Testis (tissue), 2 donors: ENCODE measurements at regions not wholly inside any gene's neighbourhood (a gene's known extent, or its start where the extent isn't known, plus 50 kb on each side); places are given as distances from the start of the nearest gene placed in this dataset.

ENCODE experiments used
- DNase-seq: peaks from one replicate; pipeline ENCODE4 v3.0.0-alpha.2; 2019
- H3K27ac ChIP-seq, 2 donors: fragments of 200-600 bp; sonication (generic); one replicate each; pipeline ENCODE4 v1.5.1; 2019
- H3K27me3 ChIP-seq: fragments of 200-600 bp; sonication (generic); one replicate; pipeline ENCODE4 v1.5.1; 2019
- H3K36me3 ChIP-seq: fragments of 200-600 bp; sonication (generic); one replicate; pipeline ENCODE4 v1.5.1; 2017; ENCODE audit warnings: low read depth; ENCODE audit errors: missing control alignments
- H3K4me1 ChIP-seq: fragments of 200-600 bp; sonication (generic); one replicate; pipeline ENCODE4 v1.5.1; 2019
- H3K4me3 ChIP-seq, 2 donors: fragments of 200-600 bp; sonication (generic); one replicate each; pipeline ENCODE4 v1.5.1; 2017 to 2019
- H3K9me3 ChIP-seq: fragments of 200-600 bp; sonication (generic); one replicate; pipeline ENCODE4 v1.5.1; 2017
- POLR2A ChIP-seq: fragments of 450-650 bp; IDR thresholded peaks from one replicate; pipeline ENCODE4 v1.6.1; 2017; ENCODE audit warnings: antibody characterized with exemption, mild to moderate bottlenecking, moderate library complexity
- WGBS, 2 donors: methylation state at CpG; one replicate each; pipeline ENCODE4 v1.1.5; 2018; 5-methylcytosine and 5-hydroxymethylcytosine counted together
- intact Hi-C: fragments of 100-400 bp; cut with DNase I; formaldehyde crosslinking; loops from one replicate; pipeline ENCODE4 v1.15.1; 2023; ENCODE audit warnings: low total_unique reads
- TF ChIP-seq, protein P1 (sequence below), 3 experiments: fragments of 450-650 bp in 2 of 3; fragments of 200-600 bp in 1 of 3; sonication (generic) in 1 of 3; IDR thresholded peaks; one replicate each; pipeline ENCODE4 v1.5.1; 2016 to 2019; ENCODE audit warnings: antibody characterized with exemption in 3 of 3, mild to moderate bottlenecking in 2 of 3, moderate library complexity in 1 of 3

DNA sequence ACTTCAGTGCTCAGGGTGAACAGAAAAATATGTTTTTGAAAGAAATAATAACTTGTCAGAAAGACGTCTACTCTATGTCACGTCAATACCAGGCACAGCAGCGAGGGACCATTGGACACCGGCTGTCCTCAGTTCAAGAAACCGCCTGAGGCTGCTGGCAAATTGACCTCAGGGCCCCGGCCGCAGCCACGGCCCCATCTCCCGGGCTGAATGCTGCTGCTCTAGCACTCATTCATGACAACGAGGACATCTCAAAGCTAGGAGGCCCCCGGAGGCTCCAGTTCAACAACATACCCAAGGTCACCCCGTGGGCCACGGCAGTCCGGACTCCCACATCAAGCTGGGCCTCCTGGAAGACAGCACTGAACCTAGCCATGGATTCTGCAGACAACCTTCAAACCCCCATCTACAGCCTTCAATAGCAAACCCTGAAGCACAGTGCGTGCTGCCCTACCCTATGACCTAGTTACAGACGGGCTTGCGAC lies 204.0 kb upstream of the NSMCE3 start:
- intact Hi-C loops = no loop called here
- Histone ChIP-seq H3K4me3 (no peak overlapping the region), H3K27ac (no peak overlapping the region), H3K9me3 (no peaks in the 10 kb centered on the region), H3K36me3 (no peaks in the 10 kb centered on the region), H3K4me1 (no peaks in the 10 kb centered on the region), H3K27me3 (no peaks in the 10 kb centered on the region)
- DNase-seq = no peak
- TF ChIP-seq, protein P1, sequence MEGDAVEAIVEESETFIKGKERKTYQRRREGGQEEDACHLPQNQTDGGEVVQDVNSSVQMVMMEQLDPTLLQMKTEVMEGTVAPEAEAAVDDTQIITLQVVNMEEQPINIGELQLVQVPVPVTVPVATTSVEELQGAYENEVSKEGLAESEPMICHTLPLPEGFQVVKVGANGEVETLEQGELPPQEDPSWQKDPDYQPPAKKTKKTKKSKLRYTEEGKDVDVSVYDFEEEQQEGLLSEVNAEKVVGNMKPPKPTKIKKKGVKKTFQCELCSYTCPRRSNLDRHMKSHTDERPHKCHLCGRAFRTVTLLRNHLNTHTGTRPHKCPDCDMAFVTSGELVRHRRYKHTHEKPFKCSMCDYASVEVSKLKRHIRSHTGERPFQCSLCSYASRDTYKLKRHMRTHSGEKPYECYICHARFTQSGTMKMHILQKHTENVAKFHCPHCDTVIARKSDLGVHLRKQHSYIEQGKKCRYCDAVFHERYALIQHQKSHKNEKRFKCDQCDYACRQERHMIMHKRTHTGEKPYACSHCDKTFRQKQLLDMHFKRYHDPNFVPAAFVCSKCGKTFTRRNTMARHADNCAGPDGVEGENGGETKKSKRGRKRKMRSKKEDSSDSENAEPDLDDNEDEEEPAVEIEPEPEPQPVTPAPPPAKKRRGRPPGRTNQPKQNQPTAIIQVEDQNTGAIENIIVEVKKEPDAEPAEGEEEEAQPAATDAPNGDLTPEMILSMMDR (IDR thresholded peaks at IDR 0.05) = no peak
- no peak for TF ChIP-seq POLR2A
- WGBS, 2 donors = 84 to 91% methylated on average over 13 to 17 of the region's 17 CpGs

DNA sequence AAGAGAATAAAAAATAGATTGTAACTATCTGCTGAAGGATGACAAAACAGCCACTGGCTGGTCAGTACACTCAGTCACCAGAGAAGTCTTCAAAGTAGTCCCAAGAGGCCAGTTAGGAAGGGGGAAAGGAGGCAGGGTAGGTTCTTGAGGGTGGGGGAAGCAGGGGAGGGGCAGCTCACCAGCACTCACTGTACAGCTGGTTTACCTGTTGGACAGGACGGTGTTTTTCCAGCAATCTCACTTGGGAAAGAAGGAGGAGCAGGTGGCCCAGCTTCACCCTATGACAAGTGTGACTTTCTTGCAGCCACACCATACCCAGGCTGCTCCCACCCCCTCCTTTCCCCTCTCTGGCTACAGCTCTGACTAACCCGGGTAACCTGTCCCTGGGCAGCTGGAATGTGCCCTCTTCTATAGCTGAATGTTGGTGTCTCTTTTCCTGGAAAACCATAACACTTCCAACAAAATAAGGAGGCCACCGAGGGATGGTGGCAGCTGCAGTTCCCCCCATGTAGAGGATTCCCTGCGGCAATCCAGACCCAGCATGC lies 203.4 kb upstream of the NSMCE3 start:
- WGBS, 2 donors = 85 to 97% methylated on average over 3 to 4 of the region's 4 CpGs
- Histone ChIP-seq H3K4me3 (no peak overlapping the region), H3K27me3 (no peaks in the 10 kb centered on the region), H3K36me3 (no peaks in the 10 kb centered on the region), H3K9me3 (no peaks in the 10 kb centered on the region), H3K27ac (no peak overlapping the region), H3K4me1 (no peaks in the 10 kb centered on the region)
- intact Hi-C loops = no loop called here
- TF ChIP-seq, protein P1 (IDR thresholded peaks at IDR 0.05) = no peak
- TF ChIP-seq POLR2A = no peak
- DNase-seq = no peak

DNA sequence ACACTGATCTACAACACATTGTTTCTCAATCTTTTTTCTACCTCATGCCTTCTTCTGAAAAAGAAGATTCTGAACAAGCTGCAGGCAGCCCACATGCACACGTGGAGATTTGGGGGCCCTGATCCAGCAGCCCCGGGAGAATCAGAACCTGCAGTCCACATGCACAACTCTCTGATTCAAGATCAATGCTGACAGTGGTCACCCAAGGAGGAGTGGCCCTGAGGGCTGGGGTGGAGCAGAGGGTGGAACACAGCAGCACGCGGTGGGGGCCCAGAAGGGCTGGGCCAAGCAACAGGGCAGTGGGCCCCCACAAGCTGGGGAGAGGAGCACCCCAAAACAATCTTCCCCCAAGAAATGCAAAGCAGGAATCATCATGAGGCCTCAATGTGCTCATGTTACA lies 202.1 kb upstream of the NSMCE3 start:
- WGBS, 2 donors = 81 to 87% methylated on average over 4 of the region's 4 CpGs
- Histone ChIP-seq H3K4me3 (no peak overlapping the region), H3K4me1 (no peaks in the 10 kb centered on the region), H3K9me3 (no peaks in the 10 kb centered on the region), H3K27ac (no peak overlapping the region), H3K36me3 (no peaks in the 10 kb centered on the region), H3K27me3 (no peaks in the 10 kb centered on the region)
- intact Hi-C loops = no loop called here
- no peak for DNase-seq
- TF ChIP-seq POLR2A = no peak
- TF ChIP-seq, protein P1 (IDR thresholded peaks at IDR 0.05) = no peak

DNA sequence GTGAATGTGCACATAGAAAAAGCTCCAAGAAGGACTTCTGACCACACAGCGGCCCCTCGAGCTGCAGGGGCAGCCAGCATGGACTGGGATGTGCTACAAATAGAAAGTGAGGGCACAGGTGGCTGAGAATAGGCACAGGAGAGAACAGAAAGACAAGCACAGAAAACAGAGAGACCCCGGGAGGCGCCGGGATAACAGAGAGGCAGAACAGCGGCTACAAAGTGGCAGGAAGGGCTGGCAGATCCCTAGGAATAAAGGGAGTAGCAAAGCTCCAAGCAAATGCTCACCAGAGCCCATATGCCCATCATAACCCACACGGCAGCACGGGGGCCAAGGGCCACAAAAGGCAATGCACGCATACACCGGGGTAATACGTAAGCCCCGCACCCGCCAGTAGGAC lies 201.7 kb upstream of the NSMCE3 start:
- TF ChIP-seq POLR2A = no peak
- TF ChIP-seq, protein P1 (IDR thresholded peaks at IDR 0.05) = no peak
- Histone ChIP-seq H3K36me3 (no peaks in the 10 kb centered on the region), H3K9me3 (no peaks in the 10 kb centered on the region), H3K27ac (no peak overlapping the region), H3K4me3 (no peak overlapping the region), H3K27me3 (no peaks in the 10 kb centered on the region), H3K4me1 (no peaks in the 10 kb centered on the region)
- DNase-seq = no peak
- WGBS, 2 donors = 90 to 91% methylated on average over 13 of the region's 13 CpGs
- intact Hi-C loops = no loop called here

DNA sequence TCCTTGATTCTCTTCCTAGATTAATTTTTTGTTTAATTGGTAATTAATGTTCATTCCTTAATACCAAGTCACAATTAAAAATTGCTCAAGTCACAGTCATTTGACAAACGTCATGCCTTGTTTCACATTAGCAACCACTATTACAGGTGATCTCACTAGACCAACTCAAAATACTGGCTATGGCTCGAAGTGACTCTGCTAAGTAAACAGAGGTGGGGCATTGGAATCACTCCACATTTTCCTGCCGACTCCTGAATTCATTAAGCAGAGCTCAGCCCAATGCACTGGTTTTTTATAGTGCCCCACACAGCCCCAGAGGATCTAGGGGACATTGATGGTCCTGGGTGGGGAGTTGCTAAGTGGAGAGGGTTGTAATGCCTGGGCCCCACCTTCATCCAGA lies 201.2 kb upstream of the NSMCE3 start:
- whole genome bisulfite sequencing, 2 donors = 77 to 86% methylated on average over 3 of the region's 3 CpGs
- Histone ChIP-seq H3K9me3 (no peaks in the 10 kb centered on the region), H3K36me3 (no peaks in the 10 kb centered on the region), H3K4me3 (no peak overlapping the region), H3K27ac (no peak overlapping the region), H3K4me1 (no peaks in the 10 kb centered on the region), H3K27me3 (no peaks in the 10 kb centered on the region)
- intact Hi-C loops = no loop called here
- TF ChIP-seq POLR2A = no peak
- TF ChIP-seq, protein P1 (IDR thresholded peaks at IDR 0.05) = no peak
- no peak for DNase-seq
